RWPE2 (cell line): ENCODE measurements at regions not wholly inside any gene's neighbourhood (a gene's known extent, or its start where the extent isn't known, plus 50 kb on each side); places are given as distances from the start of the nearest gene placed in this dataset.
A peak's percentile ranks its signal among the peaks of the same experiment; 100 is the strongest.

Experiments used
- ATAC-seq: fragments of 200-7000 bp; cut with Tn5 transposase; 3 replicates; pipeline ENCODE4 v1.9.1; 2021; ENCODE audit warnings: low read depth
- DNase-seq: peaks from one replicate; pipeline ENCODE4 v3.0.0-alpha.2; 2020; ENCODE audit warnings: low spot score
- H3K27ac ChIP-seq: fragments of 450-650 bp; 2 replicates; pipeline ENCODE4 v1.5.1; 2017; ENCODE audit warnings: mild to moderate bottlenecking; ENCODE audit not compliant: poor library complexity, severe bottlenecking
- H3K27me3 ChIP-seq: fragments of 250-450 bp; sonication (Bioruptor Pico); 2 replicates; pipeline ENCODE4 v1.5.1; 2021; ENCODE audit warnings: mild to moderate bottlenecking, moderate library complexity; ENCODE audit not compliant: insufficient read depth, poor library complexity, severe bottlenecking
- H3K36me3 ChIP-seq: fragments of 250-450 bp; sonication (Bioruptor Pico); 2 replicates; pipeline ENCODE4 v1.5.1; 2020; ENCODE audit warnings: low read depth, mild to moderate bottlenecking, moderate library complexity
- H3K4me1 ChIP-seq: fragments of 250-450 bp; sonication (Bioruptor Pico); 2 replicates; pipeline ENCODE4 v1.5.1; 2021; ENCODE audit warnings: mild to moderate bottlenecking, moderate library complexity; ENCODE audit not compliant: insufficient read depth, poor library complexity, severe bottlenecking
- H3K4me3 ChIP-seq: fragments of 250-450 bp; sonication (Bioruptor Pico); 2 replicates; pipeline ENCODE4 v1.5.1; 2021; ENCODE audit warnings: mild to moderate bottlenecking, moderate library complexity; ENCODE audit not compliant: severe bottlenecking
- H3K9me3 ChIP-seq: fragments of 250-450 bp; sonication (Bioruptor Pico); 2 replicates; pipeline ENCODE4 v1.5.1; 2021; ENCODE audit warnings: mild to moderate bottlenecking, moderate library complexity; ENCODE audit not compliant: severe bottlenecking
- TF ChIP-seq, protein P1 (sequence below): fragments of 450-650 bp; IDR thresholded peaks from one replicate; pipeline ENCODE4 v1.5.1; 2017; ENCODE audit warnings: mild to moderate bottlenecking, moderate library complexity; ENCODE audit not compliant: poor library complexity, severe bottlenecking

DNA sequence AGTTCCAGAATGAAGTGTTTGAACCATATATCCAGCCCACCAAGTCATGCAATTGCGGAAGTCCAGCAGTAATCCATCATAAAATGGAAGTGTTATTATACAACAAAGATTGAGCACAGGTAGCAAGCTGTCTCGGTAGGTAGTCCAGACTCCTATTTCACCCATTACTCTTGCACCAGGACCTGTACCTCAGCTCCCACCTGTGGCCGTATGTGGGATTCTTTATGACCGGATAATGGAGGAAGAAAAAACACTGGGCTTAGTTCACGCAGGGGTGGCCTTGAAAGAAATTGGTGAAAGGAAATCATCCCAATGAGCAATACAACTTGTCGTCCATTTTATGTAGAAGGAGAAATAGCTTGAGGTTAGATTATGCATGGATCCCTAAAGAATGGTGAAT is 216.3 kb downstream of the ESM1 start:
- ATAC-seq (peak; percentile 48; the same call in 2 of the 3 replicates), DNase-seq (no peak)
- Histone ChIP-seq H3K27ac (no peak overlapping the region), H3K4me3 (no peak overlapping the region), H3K4me1 (no peaks in the 10 kb centered on the region), H3K9me3 (no peaks in the 10 kb centered on the region), H3K36me3 (no peaks in the 10 kb centered on the region), H3K27me3 (no peaks in the 10 kb centered on the region)
- TF ChIP-seq, protein P1, sequence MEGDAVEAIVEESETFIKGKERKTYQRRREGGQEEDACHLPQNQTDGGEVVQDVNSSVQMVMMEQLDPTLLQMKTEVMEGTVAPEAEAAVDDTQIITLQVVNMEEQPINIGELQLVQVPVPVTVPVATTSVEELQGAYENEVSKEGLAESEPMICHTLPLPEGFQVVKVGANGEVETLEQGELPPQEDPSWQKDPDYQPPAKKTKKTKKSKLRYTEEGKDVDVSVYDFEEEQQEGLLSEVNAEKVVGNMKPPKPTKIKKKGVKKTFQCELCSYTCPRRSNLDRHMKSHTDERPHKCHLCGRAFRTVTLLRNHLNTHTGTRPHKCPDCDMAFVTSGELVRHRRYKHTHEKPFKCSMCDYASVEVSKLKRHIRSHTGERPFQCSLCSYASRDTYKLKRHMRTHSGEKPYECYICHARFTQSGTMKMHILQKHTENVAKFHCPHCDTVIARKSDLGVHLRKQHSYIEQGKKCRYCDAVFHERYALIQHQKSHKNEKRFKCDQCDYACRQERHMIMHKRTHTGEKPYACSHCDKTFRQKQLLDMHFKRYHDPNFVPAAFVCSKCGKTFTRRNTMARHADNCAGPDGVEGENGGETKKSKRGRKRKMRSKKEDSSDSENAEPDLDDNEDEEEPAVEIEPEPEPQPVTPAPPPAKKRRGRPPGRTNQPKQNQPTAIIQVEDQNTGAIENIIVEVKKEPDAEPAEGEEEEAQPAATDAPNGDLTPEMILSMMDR, result peak; percentile 34

DNA sequence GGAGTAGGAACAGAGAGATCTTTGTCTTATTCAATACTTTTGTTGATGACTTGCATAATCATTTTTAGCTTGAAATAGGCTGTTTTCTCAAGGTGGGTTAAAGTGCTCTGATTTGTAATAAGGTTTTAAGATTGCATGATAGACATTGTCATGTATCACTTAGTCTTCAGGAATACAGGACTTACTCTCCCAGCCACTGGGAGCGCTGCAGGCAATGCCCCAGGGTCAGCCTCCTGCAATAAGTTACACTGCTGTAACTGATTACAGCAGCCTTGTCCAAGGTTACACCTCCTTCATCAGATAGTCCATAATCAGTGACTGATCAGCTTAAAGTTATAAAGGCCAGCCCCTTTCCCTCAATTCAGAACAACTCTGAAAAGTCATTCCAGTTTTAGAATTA is 218.6 kb downstream of the ESM1 start:
- no peak overlapping the region for H3K4me3 ChIP-seq
- H3K9me3 ChIP-seq, result no peaks in the 10 kb centered on the region
- TF ChIP-seq, protein P1, result peak; percentile 24
- no peaks in the 10 kb centered on the region for H3K4me1 ChIP-seq
- no peaks in the 10 kb centered on the region for H3K36me3 ChIP-seq
- no peak for DNase-seq
- ATAC-seq, result no peak
- H3K27me3 ChIP-seq, result no peaks in the 10 kb centered on the region
- no peak overlapping the region for H3K27ac ChIP-seq

DNA sequence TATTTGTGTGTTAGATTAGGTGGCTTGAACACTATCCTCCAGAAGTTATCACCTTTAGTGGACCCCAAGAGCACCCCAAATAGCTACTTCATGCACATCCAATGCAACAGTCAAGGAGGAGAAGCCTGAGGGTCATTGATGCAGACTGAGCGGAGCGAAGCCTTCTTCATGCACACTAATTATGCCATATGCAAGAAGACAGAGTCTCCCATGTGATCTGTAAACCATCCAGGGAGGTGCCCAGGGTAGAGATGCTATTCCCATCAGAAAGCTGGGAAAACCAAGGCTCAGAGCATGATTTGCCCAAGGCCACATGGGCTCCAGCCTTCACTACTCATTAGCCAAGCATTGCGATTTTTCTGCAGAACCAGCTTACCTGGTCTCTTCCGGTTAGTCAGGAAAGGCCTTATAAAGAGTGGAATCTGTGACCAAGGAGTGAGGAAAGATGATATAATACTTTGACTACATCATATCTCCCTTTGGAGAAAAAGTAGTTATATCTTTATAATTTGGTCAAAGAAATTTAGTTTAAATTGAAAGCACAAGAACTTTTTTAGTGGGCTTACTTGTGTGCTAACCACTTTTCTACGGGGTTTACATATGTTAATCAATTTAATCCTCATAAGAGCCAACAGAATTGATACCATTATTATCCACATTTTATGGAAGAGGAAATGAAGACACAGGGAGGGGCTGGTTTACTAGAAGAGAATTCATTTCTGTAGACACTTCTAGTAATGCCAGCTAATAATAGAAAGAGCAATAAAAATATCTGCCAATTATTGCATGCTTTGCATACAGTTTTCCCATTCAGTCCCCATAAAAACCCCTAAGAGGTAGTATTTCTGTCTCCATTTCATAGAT is 220.0 kb downstream of the ESM1 start:
- peaks cover 4% of the 10 kb centered on the region for H3K4me1 ChIP-seq
- no peak overlapping the region for H3K27ac ChIP-seq
- H3K4me3 ChIP-seq, result no peak overlapping the region
- DNase-seq, result no peak
- TF ChIP-seq, protein P1, result no peak
- no peaks in the 10 kb centered on the region for H3K36me3 ChIP-seq
- H3K27me3 ChIP-seq, result no peaks in the 10 kb centered on the region
- no peak for ATAC-seq
- H3K9me3 ChIP-seq, result no peaks in the 10 kb centered on the region

DNA sequence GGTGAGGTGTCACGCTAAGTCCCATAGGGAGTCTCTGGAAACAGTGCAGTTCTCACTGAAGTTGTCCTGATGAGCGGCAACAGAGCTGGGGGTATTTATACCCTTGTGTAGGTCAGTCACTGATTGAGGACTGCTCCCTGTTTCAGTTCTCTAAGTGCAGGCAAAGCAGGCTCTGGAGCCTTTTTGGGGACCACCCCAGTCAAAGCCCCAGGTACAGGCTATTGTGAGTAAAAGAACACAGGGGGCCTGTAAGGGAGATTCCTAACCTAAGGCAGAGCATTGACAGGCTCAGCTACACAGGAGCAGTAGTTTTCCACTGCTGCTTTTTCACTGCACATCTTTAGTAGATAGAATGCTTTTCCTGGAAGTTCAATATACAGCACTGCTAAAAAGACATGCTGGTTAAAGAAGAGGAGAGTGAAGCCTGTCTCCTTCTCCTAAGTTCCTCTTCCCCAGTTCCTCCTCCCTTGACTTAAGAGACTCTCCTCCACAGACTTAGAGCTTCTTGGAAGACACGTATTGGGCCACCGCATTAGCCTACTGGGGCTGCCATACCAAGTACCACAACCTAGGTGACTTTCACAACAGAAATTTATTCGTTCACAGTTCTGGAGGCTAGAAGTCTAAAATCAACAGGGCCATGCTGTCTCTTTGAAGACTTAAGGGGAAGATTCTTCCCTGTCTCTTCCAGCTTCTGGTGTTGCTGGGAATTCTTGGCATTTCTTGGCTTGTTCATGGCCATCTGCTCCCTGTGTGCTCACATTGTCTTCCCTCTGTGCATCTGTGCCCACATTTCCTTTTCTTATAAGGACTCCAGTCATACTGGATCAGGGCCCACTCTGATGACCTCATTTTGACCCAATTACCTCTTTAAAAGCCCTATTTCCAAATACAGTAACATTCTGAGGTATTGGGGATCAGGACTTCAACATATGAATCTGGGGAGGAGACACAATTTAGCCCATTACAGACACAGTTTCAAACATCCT is 221.0 kb downstream of the ESM1 start:
- Histone ChIP-seq H3K27ac (no peak overlapping the region), H3K4me1 (peaks cover 4% of the 10 kb centered on the region), H3K36me3 (no peaks in the 10 kb centered on the region), H3K27me3 (no peaks in the 10 kb centered on the region), H3K9me3 (no peaks in the 10 kb centered on the region), H3K4me3 (no peak overlapping the region)
- TF ChIP-seq, protein P1, result no peak
- ATAC-seq, result no peak
- no peak for DNase-seq
